ENCODE measurements at regions not wholly inside any gene's neighbourhood (a gene's known extent, or its start where the extent isn't known, plus 50 kb on each side); places are given as distances from the start of the nearest gene placed in this dataset.

GRCh38 chr13:56718791-56719190 is 421.9 kb upstream of the PRR20A start:
- no peak overlapping the region for H3K27ac ChIP-seq (ENCODE audit: low read length in 2 of 2)
- ATAC-seq (ENCODE audit: low read depth) (no peak), DNase-seq (no peak)
- Mint-ChIP-seq H3K4me1 (no peaks in the 10 kb centered on the region), H3K27ac (no peak overlapping the region), H3K27me3 (no peaks in the 10 kb centered on the region), H3K4me3 (no peak overlapping the region), H3K9me3 (ENCODE audit: insufficient read depth) (peaks cover 11% of the 10 kb centered on the region)
- no peak overlapping the region for H3K4me3 ChIP-seq (ENCODE audit: control extremely low read depth in 1 of 5, extremely low read depth in 1 of 5, insufficient read depth in 1 of 5, low read depth in 2 of 5, low read length in 4 of 5)
- 86% methylated on average over 1 of the region's 1 CpG for WGBS (ENCODE audit: insufficient coverage)
- no peaks in the 10 kb centered on the region for H3K36me3 ChIP-seq (replicated peaks in 1 of 2; ENCODE audit: control extremely low read depth in 1 of 2, control insufficient read depth in 1 of 2, extremely low read depth in 1 of 2, insufficient read depth in 2 of 2, low read length in 1 of 2)
- ChIA-PET CTCF (no interaction called here), POLR2A (no interaction called here)
- no peaks in the 10 kb centered on the region for H4K20me1 ChIP-seq (ENCODE audit: control insufficient read depth, insufficient read depth, low read length, poor library complexity, severe bottlenecking)
- no peak overlapping the region for H2AFZ ChIP-seq (ENCODE audit: insufficient read depth, low read depth, low read length, poor library complexity, severe bottlenecking)
- no peaks in the 10 kb centered on the region for H3K9me3 ChIP-seq (ENCODE audit: control extremely low read depth in 1 of 3, control insufficient read depth in 2 of 3, insufficient read depth in 1 of 3, low read length in 2 of 3)
- H3K27me3 ChIP-seq (replicated peaks in 1 of 4; ENCODE audit: control extremely low read depth in 1 of 4, control insufficient read depth in 3 of 4, insufficient read depth in 4 of 4, low read length in 3 of 4), result no peaks in the 10 kb centered on the region
- intact Hi-C loops (cut with micrococcal nuclease), result no loop called here
- H3K9ac ChIP-seq (ENCODE audit: low read length), result no peak overlapping the region
- H3K4me1 ChIP-seq (ENCODE audit: control insufficient read depth in 2 of 2, insufficient read depth in 2 of 2, low read length in 2 of 2), result no peaks in the 10 kb centered on the region
- TF ChIP-seq CTCF (IDR thresholded peaks at IDR 0.05), result no peak
- TF ChIP-seq EZH2 (IDR thresholded peaks at IDR 0.05; ENCODE audit: borderline replicate concordance, insufficient read depth, low read depth, low read length, poor library complexity, severe bottlenecking), result no peak
- H3K79me2 ChIP-seq (ENCODE audit: control insufficient read depth, insufficient read depth, low read length), result no peaks in the 10 kb centered on the region
- no peak overlapping the region for H3K4me2 ChIP-seq (replicated peaks; ENCODE audit: low read depth, low read length, poor library complexity, severe bottlenecking)

- ChIA-PET CTCF (no interaction called here), POLR2A (no interaction called here)
- no peak for TF ChIP-seq EZH2 (IDR thresholded peaks at IDR 0.05; ENCODE audit: borderline replicate concordance, insufficient read depth, low read depth, low read length, poor library complexity, severe bottlenecking)
- no peak for TF ChIP-seq CTCF (IDR thresholded peaks at IDR 0.05)
- no peaks in the 10 kb centered on the region for H3K4me1 Mint-ChIP-seq
- H3K27me3 Mint-ChIP-seq, result no peaks in the 10 kb centered on the region
- Histone ChIP-seq H2AFZ (ENCODE audit: insufficient read depth, low read depth, low read length, poor library complexity, severe bottlenecking) (no peak overlapping the region), H3K4me3 (ENCODE audit: control extremely low read depth in 1 of 5, extremely low read depth in 1 of 5, insufficient read depth in 1 of 5, low read depth in 2 of 5, low read length in 4 of 5) (no peak overlapping the region), H3K36me3 (replicated peaks in 1 of 2; ENCODE audit: control extremely low read depth in 1 of 2, control insufficient read depth in 1 of 2, extremely low read depth in 1 of 2, insufficient read depth in 2 of 2, low read length in 1 of 2) (no peaks in the 10 kb centered on the region), H4K20me1 (ENCODE audit: control insufficient read depth, insufficient read depth, low read length, poor library complexity, severe bottlenecking) (no peaks in the 10 kb centered on the region), H3K27me3 (replicated peaks in 1 of 4; ENCODE audit: control extremely low read depth in 1 of 4, control insufficient read depth in 3 of 4, insufficient read depth in 4 of 4, low read length in 3 of 4) (no peaks in the 10 kb centered on the region), H3K4me2 (replicated peaks; ENCODE audit: low read depth, low read length, poor library complexity, severe bottlenecking) (no peak overlapping the region), H3K9me3 (ENCODE audit: control extremely low read depth in 1 of 3, control insufficient read depth in 2 of 3, insufficient read depth in 1 of 3, low read length in 2 of 3) (no peaks in the 10 kb centered on the region), H3K27ac (ENCODE audit: low read length in 2 of 2) (no peak overlapping the region), H3K9ac (ENCODE audit: low read length) (no peak overlapping the region), H3K4me1 (ENCODE audit: control insufficient read depth in 2 of 2, insufficient read depth in 2 of 2, low read length in 2 of 2) (no peaks in the 10 kb centered on the region), H3K79me2 (ENCODE audit: control insufficient read depth, insufficient read depth, low read length) (no peaks in the 10 kb centered on the region)
- no peak overlapping the region for H3K4me3 Mint-ChIP-seq
- H3K27ac Mint-ChIP-seq, result no peak overlapping the region
- ATAC-seq (ENCODE audit: low read depth) (no peak), DNase-seq (no peak)
- no CpG with 5 or more reads among the region's 1 CpG for WGBS (ENCODE audit: insufficient coverage)
- intact Hi-C loops (cut with micrococcal nuclease), result no loop called here
- peaks cover 8% of the 10 kb centered on the region for H3K9me3 Mint-ChIP-seq (ENCODE audit: insufficient read depth)
Observed at GRCh38 chr13:56720841-56721240, 419.9 kb upstream of the PRR20A start.

Data from B cell (primary cell).